OCI-LY7 (cell line): ENCODE measurements at regions not wholly inside any gene's neighbourhood (a gene's known extent, or its start where the extent isn't known, plus 50 kb on each side); places are given as distances from the start of the nearest gene placed in this dataset.

ENCODE experiments used
- EZH2phosphoT487 ChIP-seq: fragments of 200-600 bp; sonication (generic); IDR thresholded peaks from 2 replicates; pipeline ENCODE4 v1.6.1; 2018; ENCODE audit warnings: low read depth, borderline replicate concordance, mild to moderate bottlenecking, mixed run types, antibody characterized with exemption, low read length, moderate library complexity, mixed read lengths
- TF ChIP-seq, protein P1 (sequence below): fragments of 200-600 bp; sonication (generic); conservative IDR thresholded peaks from 2 replicates; pipeline ENCODE4 v1.5.1; 2014; ENCODE audit warnings: mild to moderate bottlenecking, antibody characterized with exemption, low read length, moderate library complexity, mixed read lengths

DNA sequence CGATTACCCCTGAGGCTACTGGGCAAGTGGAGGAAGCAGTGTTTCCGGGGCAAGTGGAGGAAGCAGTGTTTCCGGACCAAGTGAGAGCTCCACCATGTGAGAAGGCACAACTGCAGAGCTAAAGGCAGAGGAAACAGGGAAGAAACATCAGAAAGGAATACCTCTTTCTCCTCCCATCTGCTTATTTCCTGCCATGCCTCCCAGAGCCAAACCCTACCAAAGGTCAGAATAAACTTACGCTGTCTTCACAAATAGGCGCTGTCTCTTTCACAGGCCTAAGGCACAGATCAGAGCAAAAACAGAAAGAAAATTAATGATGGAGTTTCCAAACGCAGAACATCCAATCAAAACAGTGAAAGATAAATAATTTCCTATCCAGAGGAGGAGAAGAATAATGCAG, 153.0 kb downstream of the ATOH1 start:
- TF ChIP-seq, protein P1, sequence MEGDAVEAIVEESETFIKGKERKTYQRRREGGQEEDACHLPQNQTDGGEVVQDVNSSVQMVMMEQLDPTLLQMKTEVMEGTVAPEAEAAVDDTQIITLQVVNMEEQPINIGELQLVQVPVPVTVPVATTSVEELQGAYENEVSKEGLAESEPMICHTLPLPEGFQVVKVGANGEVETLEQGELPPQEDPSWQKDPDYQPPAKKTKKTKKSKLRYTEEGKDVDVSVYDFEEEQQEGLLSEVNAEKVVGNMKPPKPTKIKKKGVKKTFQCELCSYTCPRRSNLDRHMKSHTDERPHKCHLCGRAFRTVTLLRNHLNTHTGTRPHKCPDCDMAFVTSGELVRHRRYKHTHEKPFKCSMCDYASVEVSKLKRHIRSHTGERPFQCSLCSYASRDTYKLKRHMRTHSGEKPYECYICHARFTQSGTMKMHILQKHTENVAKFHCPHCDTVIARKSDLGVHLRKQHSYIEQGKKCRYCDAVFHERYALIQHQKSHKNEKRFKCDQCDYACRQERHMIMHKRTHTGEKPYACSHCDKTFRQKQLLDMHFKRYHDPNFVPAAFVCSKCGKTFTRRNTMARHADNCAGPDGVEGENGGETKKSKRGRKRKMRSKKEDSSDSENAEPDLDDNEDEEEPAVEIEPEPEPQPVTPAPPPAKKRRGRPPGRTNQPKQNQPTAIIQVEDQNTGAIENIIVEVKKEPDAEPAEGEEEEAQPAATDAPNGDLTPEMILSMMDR, result no peak
- TF ChIP-seq EZH2phosphoT487, result no peak
